ENCODE measurements at regions not wholly inside any gene's neighbourhood (a gene's known extent, or its start where the extent isn't known, plus 50 kb on each side); places are given as distances from the start of the nearest gene placed in this dataset.
"Not testable (repeated sequence)": the region's sequence is repeated elsewhere in the genome, so short reads cannot be mapped to it uniquely, and the experiment has no call there.

DNA sequence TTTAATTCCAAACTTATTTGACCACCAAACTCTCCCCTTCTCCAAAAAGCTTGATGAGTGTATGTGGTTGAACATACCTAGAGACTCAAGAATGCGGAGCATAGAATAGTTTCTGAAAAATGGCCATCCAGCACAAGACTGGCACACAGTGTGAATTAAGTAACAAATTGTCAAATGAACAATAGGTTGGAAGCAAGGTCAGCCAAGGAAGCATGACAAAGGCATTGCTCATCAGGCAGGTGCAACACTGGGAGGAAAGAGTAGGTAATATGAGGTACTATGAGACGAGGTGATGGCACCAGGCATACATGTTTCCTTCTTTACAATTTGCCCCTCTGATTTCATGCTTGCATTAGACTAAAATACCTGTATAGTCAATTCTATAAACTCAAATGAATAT lies 73.7 kb downstream of the DKK1 start:
- Mint-ChIP-seq H3K36me3 (no peaks in the 10 kb centered on the region), H3K27ac (no peak overlapping the region), H3K9me3 (no peaks in the 10 kb centered on the region), H3K4me1 (ENCODE audit: unreplicated experiment) (no peaks in the 10 kb centered on the region), H3K4me3 (no peak overlapping the region), H3K27me3 (no peaks in the 10 kb centered on the region)
- DNase-seq (ENCODE audit: extremely low spot score, unreplicated experiment): no peak
- TF ChIP-seq, protein P1, sequence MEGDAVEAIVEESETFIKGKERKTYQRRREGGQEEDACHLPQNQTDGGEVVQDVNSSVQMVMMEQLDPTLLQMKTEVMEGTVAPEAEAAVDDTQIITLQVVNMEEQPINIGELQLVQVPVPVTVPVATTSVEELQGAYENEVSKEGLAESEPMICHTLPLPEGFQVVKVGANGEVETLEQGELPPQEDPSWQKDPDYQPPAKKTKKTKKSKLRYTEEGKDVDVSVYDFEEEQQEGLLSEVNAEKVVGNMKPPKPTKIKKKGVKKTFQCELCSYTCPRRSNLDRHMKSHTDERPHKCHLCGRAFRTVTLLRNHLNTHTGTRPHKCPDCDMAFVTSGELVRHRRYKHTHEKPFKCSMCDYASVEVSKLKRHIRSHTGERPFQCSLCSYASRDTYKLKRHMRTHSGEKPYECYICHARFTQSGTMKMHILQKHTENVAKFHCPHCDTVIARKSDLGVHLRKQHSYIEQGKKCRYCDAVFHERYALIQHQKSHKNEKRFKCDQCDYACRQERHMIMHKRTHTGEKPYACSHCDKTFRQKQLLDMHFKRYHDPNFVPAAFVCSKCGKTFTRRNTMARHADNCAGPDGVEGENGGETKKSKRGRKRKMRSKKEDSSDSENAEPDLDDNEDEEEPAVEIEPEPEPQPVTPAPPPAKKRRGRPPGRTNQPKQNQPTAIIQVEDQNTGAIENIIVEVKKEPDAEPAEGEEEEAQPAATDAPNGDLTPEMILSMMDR (conservative IDR thresholded peaks at IDR 0.05): no peak

DNA sequence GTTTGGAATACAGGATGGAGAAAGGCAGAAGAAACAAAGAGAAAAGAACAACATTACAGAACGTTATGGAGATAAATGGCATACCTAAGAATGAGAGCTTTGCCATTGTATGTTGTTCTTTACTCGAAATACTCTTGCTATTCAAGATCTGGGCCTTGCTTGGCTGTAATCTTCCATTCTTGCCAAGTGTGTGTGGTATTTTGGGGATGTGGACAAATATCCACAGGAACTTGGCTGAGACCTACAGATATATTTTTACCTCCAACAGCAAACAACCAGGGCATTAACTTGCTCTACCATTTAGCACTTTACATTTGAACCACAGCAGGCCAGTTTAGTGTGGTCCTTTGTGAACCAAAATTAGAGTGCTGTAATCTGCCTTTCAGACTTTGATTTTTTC lies 76.3 kb downstream of the DKK1 start:
- H3K36me3 Mint-ChIP-seq: no peaks in the 10 kb centered on the region
- DNase-seq (ENCODE audit: extremely low spot score, unreplicated experiment): no peak
- no peak overlapping the region for H3K27ac Mint-ChIP-seq
- TF ChIP-seq, protein P1 (conservative IDR thresholded peaks at IDR 0.05): no peak
- no peaks in the 10 kb centered on the region for H3K9me3 Mint-ChIP-seq
- H3K27me3 Mint-ChIP-seq: no peaks in the 10 kb centered on the region
- no peaks in the 10 kb centered on the region for H3K4me1 Mint-ChIP-seq (ENCODE audit: unreplicated experiment)
- no peak overlapping the region for H3K4me3 Mint-ChIP-seq

DNA sequence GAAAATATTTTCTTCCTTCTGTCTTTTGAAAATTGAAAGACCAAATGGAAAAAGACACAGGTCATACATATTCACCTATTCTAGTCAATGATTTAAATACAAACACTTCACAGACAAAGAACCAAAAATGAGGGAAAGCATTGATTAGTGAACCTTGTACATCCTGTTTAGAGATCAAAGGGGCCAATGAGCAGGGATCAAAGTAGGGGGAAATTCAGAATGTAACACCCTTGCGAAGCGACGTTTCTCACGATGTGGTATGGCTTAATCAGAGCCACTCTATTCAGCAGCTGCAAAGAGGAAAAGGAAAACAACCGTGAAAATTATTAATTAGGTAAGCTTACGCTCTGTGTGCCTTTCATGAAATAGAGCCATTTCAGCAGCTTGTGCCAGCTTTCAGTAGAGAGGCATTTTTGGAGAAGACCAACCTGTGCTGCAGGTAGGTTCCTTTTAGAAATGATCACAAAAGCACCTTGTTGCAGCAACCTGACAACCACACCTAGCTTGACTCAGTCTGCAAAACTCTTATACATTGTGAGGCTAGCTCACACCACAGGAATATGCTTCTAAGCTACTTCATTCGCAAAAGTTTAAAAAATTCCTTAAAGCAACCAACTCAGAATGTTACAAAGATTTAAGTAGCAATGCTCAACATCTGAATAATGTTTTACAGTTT lies 78.0 kb downstream of the DKK1 start:
- Mint-ChIP-seq H3K27me3 (no peaks in the 10 kb centered on the region), H3K36me3 (no peaks in the 10 kb centered on the region), H3K4me1 (ENCODE audit: unreplicated experiment) (no peaks in the 10 kb centered on the region), H3K9me3 (no peaks in the 10 kb centered on the region), H3K4me3 (no peak overlapping the region), H3K27ac (no peak overlapping the region)
- DNase-seq (ENCODE audit: extremely low spot score, unreplicated experiment): no peak
- TF ChIP-seq, protein P1 (conservative IDR thresholded peaks at IDR 0.05): no peak

- H3K9me3 Mint-ChIP-seq: peaks cover 4% of the 10 kb centered on the region
- no peak for DNase-seq (ENCODE audit: extremely low spot score, unreplicated experiment)
- H3K4me3 Mint-ChIP-seq: no peak overlapping the region
- H3K27ac Mint-ChIP-seq: no peak overlapping the region
- TF ChIP-seq, protein P1 (conservative IDR thresholded peaks at IDR 0.05): no peak
- no peaks in the 10 kb centered on the region for H3K4me1 Mint-ChIP-seq (ENCODE audit: unreplicated experiment)
- H3K27me3 Mint-ChIP-seq: no peaks in the 10 kb centered on the region
- no peaks in the 10 kb centered on the region for H3K36me3 Mint-ChIP-seq
These were observed 80.2 kb downstream of the DKK1 start for GRCh38 chr10:52394246-52394645.

DNA sequence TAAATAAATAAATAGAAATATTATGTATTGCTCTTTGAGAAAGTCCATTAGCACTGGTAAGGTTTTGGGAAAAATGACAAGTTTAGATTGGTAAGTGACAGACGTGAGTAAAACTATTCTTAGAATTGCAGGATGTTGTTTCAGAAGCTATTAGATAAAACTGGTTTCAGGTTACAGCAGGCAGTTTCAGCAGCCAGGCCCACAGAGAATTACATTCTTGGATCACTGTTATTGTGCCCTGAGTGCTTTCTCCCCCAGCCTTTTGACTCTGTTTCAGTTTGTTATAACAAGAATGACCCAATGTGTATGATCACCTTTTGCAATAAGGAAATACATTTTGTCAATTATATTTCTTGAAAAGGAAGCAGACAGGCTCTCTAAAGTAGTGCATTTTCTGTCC lies 86.5 kb downstream of the DKK1 start:
- no peak for DNase-seq (ENCODE audit: extremely low spot score, unreplicated experiment)
- Mint-ChIP-seq H3K4me3 (no peak overlapping the region), H3K27ac (no peak overlapping the region), H3K9me3 (peaks cover 9% of the 10 kb centered on the region), H3K36me3 (peaks cover 3% of the 10 kb centered on the region), H3K4me1 (ENCODE audit: unreplicated experiment) (no peaks in the 10 kb centered on the region), H3K27me3 (no peaks in the 10 kb centered on the region)
- TF ChIP-seq, protein P1 (conservative IDR thresholded peaks at IDR 0.05): no peak

DNA sequence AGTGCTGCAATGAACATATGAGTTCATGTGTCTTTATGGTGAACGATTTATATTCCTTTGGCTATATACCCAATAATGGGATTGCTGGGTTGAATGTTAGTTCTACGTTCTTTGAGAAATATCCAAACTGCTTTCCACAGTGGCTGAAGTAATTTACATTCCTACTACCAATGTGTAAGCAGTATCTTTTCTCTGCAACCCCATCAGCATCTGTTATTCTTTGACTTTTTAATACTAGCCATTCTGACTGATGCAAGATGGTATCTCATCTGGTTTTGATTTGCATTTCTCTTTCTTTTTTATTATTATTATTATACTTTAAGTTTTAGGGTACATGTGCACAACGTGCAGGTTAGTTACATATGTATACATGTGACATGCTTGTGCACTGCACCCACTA lies 89.7 kb downstream of the DKK1 start:
- not testable (repeated sequence) for H3K27ac Mint-ChIP-seq; H3K9me3 Mint-ChIP-seq; H3K4me3 Mint-ChIP-seq; H3K36me3 Mint-ChIP-seq; H3K4me1 Mint-ChIP-seq (ENCODE audit: unreplicated experiment); H3K27me3 Mint-ChIP-seq; DNase-seq (ENCODE audit: extremely low spot score, unreplicated experiment)

Measured in type B pancreatic cell (in vitro differentiated cells).